Endothelial cell of umbilical vein (primary cell): ENCODE measurements at regions not wholly inside any gene's neighbourhood (a gene's known extent, or its start where the extent isn't known, plus 50 kb on each side); places are given as distances from the start of the nearest gene placed in this dataset.

Experiments used
- BruUV-seq: library from RNA; stranded (reverse); fragments of 400-500 nt; replicated peaks from 2 replicates; lab custom pipeline; 2021; lab: Mats Ljungman, UMichigan
- CTCF ChIA-PET: fragments of 300-600, 350-600 bp; sonication (Branson Sonifier 250); formaldehyde crosslinking; loops from one replicate; lab custom pipeline; 2021; ENCODE audit warnings: antibody characterized with exemption, inconsistent platforms; lab: Charles Lee
- POLR2A ChIA-PET: fragments of 300-600, 350-600 bp; sonication (Branson Sonifier 250); formaldehyde crosslinking; loops from one replicate; lab custom pipeline; 2021; ENCODE audit warnings: antibody characterized with exemption, inconsistent platforms; lab: Charles Lee
- DNase-seq: peaks from one replicate; pipeline ENCODE4 v3.0.0-alpha.2; 2011; ENCODE audit warnings: low read depth, low spot score
- FAIRE-seq: peaks from 2 replicates; lab custom pipeline; 2011; peaks lifted over from hg19 to GRCh38; lab: Jason Lieb, UNC
- H2AFZ ChIP-seq: 2 replicates; pipeline ENCODE4 v1.6.0; 2012; ENCODE audit warnings: low read depth, low read length, control low read depth, inconsistent platforms
- H3K27ac ChIP-seq: 2 replicates; pipeline ENCODE4 v1.5.1; 2011; ENCODE audit warnings: low read depth, mild to moderate bottlenecking, control low read depth, low read length, moderate library complexity; ENCODE audit not compliant: insufficient read depth
- H3K27me3 ChIP-seq, 2 experiments: 2 replicates each; pipeline versions ENCODE4 v1.6.0 to v1.6.1; 2011; ENCODE audit warnings: low read length in 2 of 2, mixed read lengths in 1 of 2; ENCODE audit not compliant: control insufficient read depth in 2 of 2, insufficient read depth in 2 of 2
- H3K36me3 ChIP-seq, 2 experiments: 2 replicates in 1 of 2; 3 replicates in 1 of 2; pipeline ENCODE4 v1.5.1; 2011; ENCODE audit warnings: low read length in 2 of 2, mild to moderate bottlenecking in 1 of 2, moderate library complexity in 1 of 2; ENCODE audit not compliant: control insufficient read depth in 2 of 2, insufficient read depth in 2 of 2; ENCODE audit errors: extremely low read depth in 1 of 2
- H3K4me1 ChIP-seq: 3 replicates; pipeline ENCODE4 v1.5.1; 2011; ENCODE audit warnings: mild to moderate bottlenecking, low read length; ENCODE audit not compliant: control insufficient read depth, insufficient read depth; ENCODE audit errors: extremely low read depth
- H3K4me2 ChIP-seq: 2 replicates; pipeline ENCODE4 v1.6.1; 2011; ENCODE audit warnings: low read length, control low read depth, mixed read lengths; ENCODE audit not compliant: insufficient read depth
- H3K4me3 ChIP-seq, 3 experiments: fragments of 200-600 bp in 1 of 3; sonication (generic), shearing (Covaris generic) in 1 of 3; replicated peaks in 1 of 3; 2 replicates each; pipeline ENCODE4 v1.5.1; 2011 to 2016; ENCODE audit warnings: control low read depth in 3 of 3, low read length in 3 of 3, mild to moderate bottlenecking in 2 of 3, inconsistent platforms in 1 of 3, low read depth in 1 of 3, moderate library complexity in 1 of 3; ENCODE audit not compliant: insufficient read depth in 1 of 3
- H3K79me2 ChIP-seq: 2 replicates; pipeline ENCODE4 v1.6.0; 2012; ENCODE audit warnings: low read length, inconsistent platforms; ENCODE audit not compliant: control insufficient read depth, insufficient read depth
- H3K9ac ChIP-seq: replicated peaks from 2 replicates; pipeline ENCODE3; 2011; ENCODE audit warnings: low read length, control low read depth; ENCODE audit not compliant: insufficient read depth; ENCODE audit errors: extremely low read depth
- H3K9me1 ChIP-seq: replicated peaks from 3 replicates; pipeline ENCODE4 v1.6.0; 2011; ENCODE audit warnings: mild to moderate bottlenecking, low read length; ENCODE audit not compliant: control insufficient read depth, insufficient read depth; ENCODE audit errors: extremely low read depth
- H3K9me3 ChIP-seq: replicated peaks from 2 replicates; pipeline ENCODE4 v1.5.1; 2012; ENCODE audit warnings: low read length, inconsistent platforms; ENCODE audit not compliant: control insufficient read depth, insufficient read depth
- H4K20me1 ChIP-seq: replicated peaks from 2 replicates; pipeline ENCODE3; 2011; ENCODE audit warnings: mild to moderate bottlenecking, low read length; ENCODE audit not compliant: control insufficient read depth, insufficient read depth; ENCODE audit errors: extremely low read depth
- EZH2 ChIP-seq: IDR thresholded peaks from 2 replicates; pipeline ENCODE4 v1.6.1; 2012; ENCODE audit warnings: borderline replicate concordance, low read depth, mild to moderate bottlenecking, moderate library complexity, low read length, inconsistent platforms; ENCODE audit not compliant: severe bottlenecking
- FOS ChIP-seq: IDR thresholded peaks from 2 replicates; pipeline ENCODE4 v1.6.1; 2011; ENCODE audit warnings: mild to moderate bottlenecking, low read length, moderate library complexity, borderline replicate concordance; ENCODE audit not compliant: insufficient read depth
- GATA2 ChIP-seq: IDR thresholded peaks from 2 replicates; pipeline ENCODE4 v1.7.0; 2011; ENCODE audit warnings: low read depth, mild to moderate bottlenecking, moderate library complexity, mixed read lengths, low read length; ENCODE audit not compliant: insufficient read length, insufficient read depth
- JUN ChIP-seq: IDR thresholded peaks from 2 replicates; pipeline ENCODE4 v1.6.1; 2011; ENCODE audit warnings: borderline replicate concordance, low read depth; ENCODE audit not compliant: insufficient read length, insufficient read depth
- MAX ChIP-seq: IDR thresholded peaks from 2 replicates; pipeline ENCODE4 v1.6.1; 2011; ENCODE audit not compliant: insufficient read depth, insufficient read length
- MYC ChIP-seq: IDR thresholded peaks from one replicate; pipeline ENCODE4 v1.6.1; 2011; ENCODE audit warnings: mild to moderate bottlenecking, low read depth, low read length
- POLR2A ChIP-seq: IDR thresholded peaks from 2 replicates; pipeline ENCODE4 v1.6.1; 2012; ENCODE audit warnings: low read depth, mild to moderate bottlenecking, control low read depth, low read length
- POLR2AphosphoS5 ChIP-seq: IDR thresholded peaks from 2 replicates; pipeline ENCODE4 v1.6.1; 2012; ENCODE audit warnings: low read depth, mild to moderate bottlenecking, control low read depth, low read length, moderate library complexity; ENCODE audit not compliant: insufficient read depth
- dilution Hi-C: fragments of 300-500 bp; cut with MboI; formaldehyde crosslinking; loops from one replicate; pipeline ENCODE4 v1.15.0; 2019; ENCODE audit warnings: low sequenced_read_pairs; ENCODE audit not compliant: extremely low pct_ligation_motif_present
- intact Hi-C: fragments of 100-400 bp; cut with micrococcal nuclease; formaldehyde crosslinking; loops from one replicate; pipeline ENCODE4 v1.10.0; 2022
- TF ChIP-seq, protein P1 (sequence below), 2 donors: IDR thresholded peaks; 1 replicate in 1 of 2; 2 replicates in 1 of 2; pipeline ENCODE4 v1.5.1; 2011; ENCODE audit warnings: low read length in 2 of 2, mild to moderate bottlenecking in 2 of 2, moderate library complexity in 2 of 2, control low read depth in 1 of 2, inconsistent platforms in 1 of 2, low read depth in 1 of 2; ENCODE audit not compliant: insufficient read depth in 1 of 2; ENCODE audit errors: extremely low read depth in 1 of 2

- no peak overlapping the region for H2AFZ ChIP-seq
- no peaks in the 10 kb centered on the region for H3K9me1 ChIP-seq
- H3K36me3 ChIP-seq, result no peaks in the 10 kb centered on the region
- H3K4me2 ChIP-seq, result no peak overlapping the region
- no peaks in the 10 kb centered on the region for H3K4me1 ChIP-seq
- FAIRE-seq (no peak), DNase-seq (no peak)
- H4K20me1 ChIP-seq, result no peaks in the 10 kb centered on the region
- H3K4me3 ChIP-seq, result no peak overlapping the region
- H3K79me2 ChIP-seq, result no peaks in the 10 kb centered on the region
- H3K27me3 ChIP-seq, result no peaks in the 10 kb centered on the region
- CTCF ChIA-PET, result no interaction called here
- POLR2A ChIA-PET, result no interaction called here
- no peak for TF ChIP-seq EZH2
- no peak for TF ChIP-seq JUN
- TF ChIP-seq POLR2A, result no peak
- TF ChIP-seq MYC, result no peak
- TF ChIP-seq MAX, result no peak
- TF ChIP-seq, protein P1, sequence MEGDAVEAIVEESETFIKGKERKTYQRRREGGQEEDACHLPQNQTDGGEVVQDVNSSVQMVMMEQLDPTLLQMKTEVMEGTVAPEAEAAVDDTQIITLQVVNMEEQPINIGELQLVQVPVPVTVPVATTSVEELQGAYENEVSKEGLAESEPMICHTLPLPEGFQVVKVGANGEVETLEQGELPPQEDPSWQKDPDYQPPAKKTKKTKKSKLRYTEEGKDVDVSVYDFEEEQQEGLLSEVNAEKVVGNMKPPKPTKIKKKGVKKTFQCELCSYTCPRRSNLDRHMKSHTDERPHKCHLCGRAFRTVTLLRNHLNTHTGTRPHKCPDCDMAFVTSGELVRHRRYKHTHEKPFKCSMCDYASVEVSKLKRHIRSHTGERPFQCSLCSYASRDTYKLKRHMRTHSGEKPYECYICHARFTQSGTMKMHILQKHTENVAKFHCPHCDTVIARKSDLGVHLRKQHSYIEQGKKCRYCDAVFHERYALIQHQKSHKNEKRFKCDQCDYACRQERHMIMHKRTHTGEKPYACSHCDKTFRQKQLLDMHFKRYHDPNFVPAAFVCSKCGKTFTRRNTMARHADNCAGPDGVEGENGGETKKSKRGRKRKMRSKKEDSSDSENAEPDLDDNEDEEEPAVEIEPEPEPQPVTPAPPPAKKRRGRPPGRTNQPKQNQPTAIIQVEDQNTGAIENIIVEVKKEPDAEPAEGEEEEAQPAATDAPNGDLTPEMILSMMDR (IDR thresholded peaks at IDR 0.05; ENCODE audit: extremely low read depth in 1 of 2, insufficient read depth in 1 of 2, low read depth in 1 of 2, low read length in 2 of 2), result no peak
- TF ChIP-seq POLR2AphosphoS5, result no peak
- TF ChIP-seq GATA2, result no peak
- TF ChIP-seq FOS, result no peak
- intact Hi-C loops, result no loop called here
- no peak overlapping the region for H3K9ac ChIP-seq
- H3K9me3 ChIP-seq, result no peaks in the 10 kb centered on the region
- H3K27ac ChIP-seq, result no peak overlapping the region
- BruUV-seq, result no TSS peak
- dilution Hi-C loops, result no loop called here
Measured at GRCh38 chr20:11389186-11389585, 528.5 kb upstream of the BTBD3 start.
